ENCODE measurements at regions not wholly inside any gene's neighbourhood (a gene's known extent, or its start where the extent isn't known, plus 50 kb on each side); places are given as distances from the start of the nearest gene placed in this dataset.

- no peak for DNase-seq
Observed at GRCh38 chr13:33373624-33374023, 88.1 kb upstream of the STARD13 start.

DNA sequence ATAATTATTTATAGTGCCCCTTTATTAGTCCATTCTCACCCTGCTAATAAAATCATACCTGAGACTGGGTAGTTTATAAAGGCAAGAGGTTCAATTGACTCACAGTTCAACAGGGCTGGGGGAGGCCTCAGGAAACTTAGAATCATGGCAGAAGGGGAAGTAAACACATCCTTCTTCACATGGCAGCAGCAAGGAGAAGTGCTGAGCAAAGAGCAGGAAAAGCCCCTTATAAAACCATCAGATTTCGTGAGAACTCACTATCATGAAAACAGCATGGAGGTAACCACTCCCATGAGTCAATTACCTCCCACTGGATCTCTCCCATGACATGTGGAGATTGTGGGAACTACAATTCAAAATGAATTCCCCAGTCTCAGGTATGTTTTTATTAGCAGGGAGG is 89.9 kb upstream of the STARD13 start:
- DNase-seq = no peak

GRCh38 chr13:33376212-33376611 is 90.7 kb upstream of the STARD13 start:
- no peak for DNase-seq

GRCh38 chr13:33377411-33377810 is 91.9 kb upstream of the STARD13 start:
- no peak for DNase-seq

GRCh38 chr13:33377825-33378224 is 92.3 kb upstream of the STARD13 start:
- DNase-seq = no peak

GRCh38 chr13:33379608-33380007 is 94.1 kb upstream of the STARD13 start:
- no peak for DNase-seq

DNA sequence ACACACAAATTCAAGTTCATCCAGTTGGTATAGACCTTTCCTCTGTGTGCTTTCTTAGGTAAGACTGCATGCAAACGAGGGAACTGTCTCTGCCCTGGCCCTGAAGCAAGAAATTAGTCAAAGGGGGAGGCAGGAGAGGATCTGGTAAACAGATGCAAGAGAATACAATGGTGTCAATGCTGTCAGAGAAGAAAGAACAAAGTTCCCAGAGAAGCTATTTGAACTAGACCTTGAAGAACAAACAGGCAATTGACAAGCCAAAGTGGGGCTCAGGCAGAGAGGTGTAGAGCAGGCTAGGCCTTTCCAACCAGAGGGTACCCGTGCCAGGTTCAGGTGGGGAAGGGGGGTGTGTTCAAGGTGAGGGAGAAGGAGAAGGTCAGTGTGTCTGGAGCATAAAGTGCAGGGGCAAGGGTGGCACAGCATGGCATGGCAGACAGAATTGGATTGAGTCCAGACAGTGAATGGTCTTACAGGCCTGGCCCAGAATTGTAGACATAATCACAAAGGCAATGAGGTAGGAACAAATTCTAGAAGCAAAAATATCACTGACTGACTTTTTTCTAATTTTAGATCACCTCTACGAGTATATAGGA is 95.0 kb upstream of the STARD13 start:
- DNase-seq = no peak

DNA sequence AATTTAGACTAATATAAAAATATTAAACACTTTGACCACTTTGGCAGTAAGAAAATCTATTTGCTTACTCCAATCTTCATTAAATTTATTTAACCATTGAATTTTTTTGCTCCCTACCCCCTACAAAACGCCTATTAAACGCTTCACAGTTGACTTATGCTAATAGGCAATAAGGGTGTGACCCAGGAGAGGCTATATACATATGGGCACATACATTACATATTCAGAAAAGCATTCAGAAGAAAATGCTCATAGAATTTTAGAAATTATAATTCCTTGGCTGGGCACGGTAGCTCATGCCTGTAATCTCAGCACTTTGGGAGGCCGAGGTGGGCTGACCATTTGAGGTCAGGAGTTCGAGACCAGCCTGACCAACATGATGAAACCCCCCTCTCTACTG is 95.6 kb upstream of the STARD13 start:
- DNase-seq = no peak

- DNase-seq = no peak
Observed at GRCh38 chr13:33381906-33382305, 96.4 kb upstream of the STARD13 start.

- DNase-seq = no peak
Observed at GRCh38 chr13:33383724-33384577, 98.4 kb upstream of the STARD13 start.

DNA sequence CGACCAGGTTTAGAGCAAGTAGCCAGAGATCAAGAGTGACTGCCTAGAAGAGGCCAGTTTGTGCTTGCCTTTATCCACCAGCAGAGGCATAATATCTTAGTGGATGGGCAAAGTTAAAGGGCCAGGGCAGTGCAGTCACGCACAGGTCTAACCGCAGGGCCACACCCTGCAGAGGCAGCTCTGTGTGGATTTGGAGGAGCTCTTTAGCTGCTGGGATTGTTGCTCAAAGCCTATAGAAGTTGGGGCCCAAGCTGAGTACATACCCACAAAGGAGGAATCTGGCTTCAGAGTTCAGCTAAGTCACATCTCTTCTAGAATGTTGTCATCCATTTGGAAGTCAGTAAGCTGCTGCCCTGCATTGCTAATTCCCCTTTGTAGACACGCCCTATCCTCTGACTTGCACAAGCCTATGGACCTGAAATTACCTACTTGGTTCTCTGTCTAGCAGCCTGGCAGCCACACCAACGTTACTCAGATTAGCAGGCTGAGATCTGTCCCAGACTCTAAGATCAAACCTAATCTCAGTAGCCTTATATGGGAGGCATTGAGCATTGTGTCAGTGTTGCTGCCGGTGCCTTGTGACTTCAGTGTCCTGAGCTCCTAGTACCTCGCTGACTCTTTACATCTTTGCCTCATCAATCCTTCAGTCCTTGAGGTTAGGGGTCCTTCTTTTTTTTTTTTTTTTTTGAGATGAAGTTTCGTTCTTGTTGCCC is 102.9 kb upstream of the STARD13 start:
- no peak for DNase-seq

GRCh38 chr13:33392794-33393405 is 107.3 kb upstream of the STARD13 start:
- no peak for DNase-seq

DNA sequence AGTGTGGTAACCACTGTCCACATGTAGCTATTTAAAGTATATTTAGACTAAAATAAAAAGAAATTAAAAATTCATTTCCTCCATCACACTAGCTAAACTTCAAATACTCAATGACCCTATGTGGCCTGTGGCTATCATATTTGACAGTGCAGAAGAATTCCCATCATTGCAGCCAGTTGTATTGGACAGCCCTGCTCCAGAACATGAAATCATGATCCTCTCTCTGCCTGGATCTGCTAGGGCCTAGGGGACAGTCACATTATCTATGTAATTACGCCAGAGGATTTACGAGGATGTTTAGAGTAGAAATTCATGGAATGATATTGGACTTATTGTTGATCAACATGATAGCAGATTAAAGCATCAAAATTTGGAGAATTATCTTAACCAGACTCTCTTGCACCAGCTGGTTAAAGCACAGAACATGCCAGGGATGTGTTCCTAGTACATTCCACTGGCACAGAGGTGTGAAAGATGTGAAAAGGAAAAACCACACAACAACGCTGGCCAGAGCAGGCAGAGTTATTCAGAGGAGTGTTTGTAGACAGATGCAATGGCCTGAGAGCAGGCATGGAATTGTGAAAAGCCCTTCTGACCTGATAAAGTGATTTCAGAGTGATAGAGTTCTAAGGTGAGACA is 108.9 kb upstream of the STARD13 start:
- DNase-seq = no peak

GRCh38 chr13:33401238-33401637 is 115.7 kb upstream of the STARD13 start:
- no peak for DNase-seq

- DNase-seq = no peak
Observed at GRCh38 chr13:33402975-33403374, 117.4 kb upstream of the STARD13 start.

- no peak for DNase-seq
Observed at GRCh38 chr13:33403807-33404362, 118.3 kb upstream of the STARD13 start.

GRCh38 chr13:33405371-33405770 is 119.8 kb upstream of the STARD13 start:
- no peak for DNase-seq

DNA sequence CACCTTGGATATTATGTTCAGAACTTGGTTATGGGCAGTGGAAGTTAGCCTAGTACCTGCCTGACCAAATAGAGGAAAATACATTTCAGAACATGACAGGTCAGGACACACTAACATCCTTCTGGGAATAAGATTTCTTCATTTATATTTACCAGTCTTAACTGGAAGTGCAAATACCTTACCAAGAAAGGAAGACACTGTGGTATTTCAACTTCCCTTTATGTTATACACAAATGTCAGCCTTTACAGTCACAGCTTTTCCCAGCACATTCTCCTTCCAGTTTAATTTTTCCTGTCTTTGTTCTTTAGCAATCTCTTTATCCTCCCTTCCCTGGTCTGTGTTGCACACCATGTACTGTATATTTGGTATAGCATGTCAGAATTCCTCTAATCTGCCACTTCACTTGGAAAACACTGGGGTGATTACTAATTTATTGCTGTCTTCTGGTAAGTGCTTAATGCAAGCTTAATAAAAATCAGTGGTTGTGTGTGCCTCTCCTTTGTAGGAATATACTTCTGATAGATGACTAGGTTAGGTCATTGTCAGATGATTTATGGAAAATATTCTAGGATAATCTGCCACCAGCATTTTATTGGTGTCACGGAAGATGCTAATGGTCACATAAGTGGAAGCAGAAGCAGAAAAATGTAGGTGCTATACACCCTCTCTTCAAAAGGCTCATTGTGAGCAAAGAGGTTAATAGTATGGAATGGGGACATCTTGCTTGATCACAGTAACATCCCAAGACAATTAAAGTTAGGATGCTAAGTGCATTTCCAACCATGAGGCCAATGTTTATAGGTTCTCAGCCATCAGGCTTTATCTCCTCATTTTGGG is 124.3 kb upstream of the STARD13 start:
- no peak for DNase-seq

DNA sequence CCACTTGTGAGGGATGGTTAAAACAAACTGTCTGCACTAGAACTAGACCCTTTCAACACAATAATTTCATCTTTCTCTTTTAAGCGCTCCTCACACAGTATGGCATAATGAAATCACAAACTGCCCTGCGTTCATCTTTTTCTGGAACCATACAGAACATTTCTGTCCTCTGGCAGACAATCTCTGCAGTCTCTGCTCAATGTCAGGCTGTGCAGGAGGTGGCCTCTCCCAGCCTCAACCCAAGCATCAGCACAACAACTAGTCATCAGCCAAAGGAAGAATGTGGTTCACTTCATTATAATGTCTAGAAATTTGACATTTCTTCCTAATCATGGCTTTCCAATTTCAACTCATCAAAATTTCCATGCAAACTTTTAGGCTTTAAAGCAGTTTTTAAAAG is 125.1 kb upstream of the STARD13 start:
- no peak for DNase-seq

- DNase-seq = no peak
Observed at GRCh38 chr13:33411312-33411711, 125.8 kb upstream of the STARD13 start.

GRCh38 chr13:33415822-33416221 is 130.3 kb upstream of the STARD13 start:
- DNase-seq = no peak

All from NCI-H748 treated with DMSO at 0.1 percent for 48 hours (cell line).